ENCODE measurements at regions not wholly inside any gene's neighbourhood (a gene's known extent, or its start where the extent isn't known, plus 50 kb on each side); places are given as distances from the start of the nearest gene placed in this dataset.

GRCh38 chr7:46421441-46422230, 500.6 kb upstream of the IGFBP3 start:
- TF ChIP-seq TAF1 (IDR thresholded peaks at IDR 0.05; ENCODE audit: borderline replicate concordance, insufficient read depth, low read length) = no peak
- no peak for TF ChIP-seq SIN3A (IDR thresholded peaks at IDR 0.05; ENCODE audit: borderline replicate concordance, insufficient read depth, low read length)
- no peak for TF ChIP-seq FOXP2 (optimal IDR thresholded peaks at IDR 0.05; ENCODE audit: borderline replicate concordance, extremely low read depth, extremely low read length, insufficient read depth)
- TF ChIP-seq POLR2AphosphoS5 (IDR thresholded peaks at IDR 0.05; ENCODE audit: low read depth, low read length) = no peak
- TF ChIP-seq REST (IDR thresholded peaks at IDR 0.05; ENCODE audit: insufficient read depth in 1 of 2, low read depth in 2 of 2, low read length in 2 of 2) = no peak

- TF ChIP-seq FOXP2 (optimal IDR thresholded peaks at IDR 0.05; ENCODE audit: borderline replicate concordance, extremely low read depth, extremely low read length, insufficient read depth) (no peak), POLR2AphosphoS5 (IDR thresholded peaks at IDR 0.05; ENCODE audit: low read depth, low read length) (no peak), SIN3A (IDR thresholded peaks at IDR 0.05; ENCODE audit: borderline replicate concordance, insufficient read depth, low read length) (no peak), TAF1 (IDR thresholded peaks at IDR 0.05; ENCODE audit: borderline replicate concordance, insufficient read depth, low read length) (no peak), REST (IDR thresholded peaks at IDR 0.05; ENCODE audit: insufficient read depth in 1 of 2, low read depth in 2 of 2, low read length in 2 of 2) (no peak)
These were observed 493.9 kb upstream of the IGFBP3 start for GRCh38 chr7:46414946-46415345.

- TF ChIP-seq REST (IDR thresholded peaks at IDR 0.05; ENCODE audit: insufficient read depth in 1 of 2, low read depth in 2 of 2, low read length in 2 of 2) = no peak
- no peak for TF ChIP-seq TAF1 (IDR thresholded peaks at IDR 0.05; ENCODE audit: borderline replicate concordance, insufficient read depth, low read length)
- no peak for TF ChIP-seq SIN3A (IDR thresholded peaks at IDR 0.05; ENCODE audit: borderline replicate concordance, insufficient read depth, low read length)
These were observed 490.2 kb upstream of the IGFBP3 start for GRCh38 chr7:46411236-46411635.

GRCh38 chr7:46407125-46407524, 486.1 kb upstream of the IGFBP3 start:
- TF ChIP-seq TAF1 (IDR thresholded peaks at IDR 0.05; ENCODE audit: borderline replicate concordance, insufficient read depth, low read length) = no peak
- no peak for TF ChIP-seq REST (IDR thresholded peaks at IDR 0.05; ENCODE audit: insufficient read depth in 1 of 2, low read depth in 2 of 2, low read length in 2 of 2)
- TF ChIP-seq FOXP2 (optimal IDR thresholded peaks at IDR 0.05; ENCODE audit: borderline replicate concordance, extremely low read depth, extremely low read length, insufficient read depth) = no peak
- no peak for TF ChIP-seq SIN3A (IDR thresholded peaks at IDR 0.05; ENCODE audit: borderline replicate concordance, insufficient read depth, low read length)
- TF ChIP-seq POLR2AphosphoS5 (IDR thresholded peaks at IDR 0.05; ENCODE audit: low read depth, low read length) = no peak
